ENCODE measurements at regions not wholly inside any gene's neighbourhood (a gene's known extent, or its start where the extent isn't known, plus 50 kb on each side); places are given as distances from the start of the nearest gene placed in this dataset.

DNA sequence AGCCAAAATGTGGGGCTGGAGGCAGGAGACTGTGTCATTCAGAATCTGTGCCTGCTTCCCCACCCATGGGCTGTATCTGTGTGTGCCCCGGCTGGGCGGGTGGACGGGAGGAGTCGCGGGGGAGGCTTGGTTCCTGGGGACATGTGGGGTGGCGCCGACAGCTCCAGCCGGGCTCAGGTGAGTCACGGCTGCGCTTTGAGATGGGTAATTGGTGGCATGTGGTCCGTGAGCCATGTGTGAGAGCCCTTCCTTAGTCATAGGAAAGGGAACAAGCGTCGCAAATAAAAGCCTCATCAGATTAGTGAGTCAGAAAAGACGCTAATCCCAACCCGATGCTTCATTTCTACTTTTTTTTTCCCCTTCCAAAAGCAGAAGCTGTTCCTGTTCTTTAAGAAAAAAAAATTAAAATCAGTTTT is 118.6 kb upstream of the ZNF536 start:
- H3K27me3 ChIP-seq (ENCODE audit: control insufficient read depth, insufficient read depth, low read length) = no peaks in the 10 kb centered on the region
- DNase-seq (ENCODE audit: low read depth) (no peak), FAIRE-seq (no peak)

DNA sequence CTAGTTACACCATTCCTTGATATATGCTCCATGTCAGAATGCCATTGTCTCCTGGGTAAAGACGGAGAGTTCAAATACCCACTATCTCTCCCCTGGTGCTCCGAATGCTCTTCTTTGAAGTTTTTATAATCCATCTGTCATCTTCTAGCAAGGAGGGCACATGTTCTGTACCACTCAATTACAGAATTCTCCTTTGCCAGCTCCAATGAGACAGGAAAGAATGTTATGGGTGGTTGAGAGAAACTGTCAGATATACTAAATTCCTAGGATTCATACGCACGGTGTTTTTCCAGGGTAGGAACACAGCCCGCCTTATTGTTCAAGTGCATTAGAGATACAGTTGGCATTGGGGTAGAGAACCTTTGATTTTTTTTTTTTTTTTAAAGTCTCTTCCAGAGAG is 118.0 kb upstream of the ZNF536 start:
- Histone ChIP-seq H3K4me3 (ENCODE audit: low read depth, low read length) (no peak overlapping the region), H3K36me3 (ENCODE audit: control insufficient read depth, insufficient read depth, low read length) (no peaks in the 10 kb centered on the region), H3K27me3 (ENCODE audit: control insufficient read depth, insufficient read depth, low read length) (no peaks in the 10 kb centered on the region)
- TF ChIP-seq, protein P1, sequence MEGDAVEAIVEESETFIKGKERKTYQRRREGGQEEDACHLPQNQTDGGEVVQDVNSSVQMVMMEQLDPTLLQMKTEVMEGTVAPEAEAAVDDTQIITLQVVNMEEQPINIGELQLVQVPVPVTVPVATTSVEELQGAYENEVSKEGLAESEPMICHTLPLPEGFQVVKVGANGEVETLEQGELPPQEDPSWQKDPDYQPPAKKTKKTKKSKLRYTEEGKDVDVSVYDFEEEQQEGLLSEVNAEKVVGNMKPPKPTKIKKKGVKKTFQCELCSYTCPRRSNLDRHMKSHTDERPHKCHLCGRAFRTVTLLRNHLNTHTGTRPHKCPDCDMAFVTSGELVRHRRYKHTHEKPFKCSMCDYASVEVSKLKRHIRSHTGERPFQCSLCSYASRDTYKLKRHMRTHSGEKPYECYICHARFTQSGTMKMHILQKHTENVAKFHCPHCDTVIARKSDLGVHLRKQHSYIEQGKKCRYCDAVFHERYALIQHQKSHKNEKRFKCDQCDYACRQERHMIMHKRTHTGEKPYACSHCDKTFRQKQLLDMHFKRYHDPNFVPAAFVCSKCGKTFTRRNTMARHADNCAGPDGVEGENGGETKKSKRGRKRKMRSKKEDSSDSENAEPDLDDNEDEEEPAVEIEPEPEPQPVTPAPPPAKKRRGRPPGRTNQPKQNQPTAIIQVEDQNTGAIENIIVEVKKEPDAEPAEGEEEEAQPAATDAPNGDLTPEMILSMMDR (IDR thresholded peaks at IDR 0.05; ENCODE audit: insufficient read depth, low read length, severe bottlenecking) = no peak
- DNase-seq (ENCODE audit: low read depth) (no peak), FAIRE-seq (no peak)

More for the DNA sequence above, 118.6 kb upstream of the ZNF536 start:
- TF ChIP-seq, protein P1 (IDR thresholded peaks at IDR 0.05; ENCODE audit: insufficient read depth, low read length, severe bottlenecking) = no peak
- Histone ChIP-seq H3K4me3 (ENCODE audit: low read depth, low read length) (no peak overlapping the region), H3K36me3 (ENCODE audit: control insufficient read depth, insufficient read depth, low read length) (no peaks in the 10 kb centered on the region)

DNA sequence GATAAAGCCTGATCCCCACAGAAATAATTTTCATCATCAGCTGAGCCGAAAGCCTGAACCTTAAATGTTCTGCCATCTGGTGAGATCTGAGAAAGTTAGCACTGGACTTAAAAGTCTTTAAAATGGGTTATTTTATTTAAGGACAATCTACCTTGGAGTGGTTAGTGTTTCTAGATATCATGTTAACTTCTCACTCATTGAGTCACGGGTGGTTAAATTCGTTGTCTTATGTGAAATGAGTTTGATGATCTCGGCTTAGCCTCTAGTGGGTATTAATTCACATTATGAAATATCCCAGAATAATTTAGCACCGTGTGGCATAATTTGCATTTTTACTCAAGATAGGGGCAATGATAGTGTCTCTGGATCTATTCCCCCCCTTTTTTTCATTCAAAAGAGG is 117.4 kb upstream of the ZNF536 start:
- TF ChIP-seq, protein P1 (IDR thresholded peaks at IDR 0.05; ENCODE audit: insufficient read depth, low read length, severe bottlenecking) = no peak
- no peak for DNase-seq (ENCODE audit: low read depth)
- Histone ChIP-seq H3K4me3 (ENCODE audit: low read depth, low read length) (no peak overlapping the region), H3K36me3 (ENCODE audit: control insufficient read depth, insufficient read depth, low read length) (no peaks in the 10 kb centered on the region), H3K27me3 (ENCODE audit: control insufficient read depth, insufficient read depth, low read length) (no peaks in the 10 kb centered on the region)
- no peak for FAIRE-seq

DNA sequence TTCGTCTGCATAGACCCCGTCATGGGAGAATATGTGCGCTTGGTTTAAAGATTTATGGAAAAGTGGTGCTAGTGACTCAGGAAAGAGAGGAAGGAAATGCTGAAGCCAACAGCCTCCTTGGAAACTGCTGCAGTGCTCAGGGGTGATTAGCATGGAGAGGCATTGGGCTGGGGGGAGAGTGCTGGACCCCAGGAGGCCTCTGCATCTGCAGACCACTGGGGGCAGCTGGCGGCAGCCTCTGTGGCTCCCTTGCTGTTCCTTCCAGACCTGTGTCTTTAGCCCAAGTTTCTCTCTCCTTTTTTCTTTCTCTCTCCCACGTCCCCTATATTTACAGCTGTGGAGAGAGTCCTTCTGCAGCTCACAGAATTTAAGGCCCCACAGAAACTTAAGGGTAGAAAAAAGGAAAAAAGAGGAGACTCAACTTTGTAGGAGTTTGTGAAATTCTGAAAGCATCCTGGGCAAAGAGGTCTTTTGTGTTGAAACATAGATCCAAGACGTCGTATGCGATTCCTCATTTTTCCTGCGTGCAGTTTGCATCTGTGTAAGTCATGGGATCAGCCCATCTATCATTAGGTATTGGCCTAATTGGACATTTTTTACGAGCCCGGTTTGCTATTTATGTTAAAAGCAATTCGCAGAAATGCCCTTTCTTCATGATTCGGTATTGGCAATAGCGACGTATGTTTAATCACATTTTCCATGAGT is 116.2 kb upstream of the ZNF536 start:
- TF ChIP-seq, protein P1 (IDR thresholded peaks at IDR 0.05; ENCODE audit: insufficient read depth, low read length, severe bottlenecking) = no peak
- Histone ChIP-seq H3K4me3 (ENCODE audit: low read depth, low read length) (no peak overlapping the region), H3K27me3 (ENCODE audit: control insufficient read depth, insufficient read depth, low read length) (no peaks in the 10 kb centered on the region), H3K36me3 (ENCODE audit: control insufficient read depth, insufficient read depth, low read length) (no peaks in the 10 kb centered on the region)
- DNase-seq (ENCODE audit: low read depth) (no peak), FAIRE-seq (no peak)

DNA sequence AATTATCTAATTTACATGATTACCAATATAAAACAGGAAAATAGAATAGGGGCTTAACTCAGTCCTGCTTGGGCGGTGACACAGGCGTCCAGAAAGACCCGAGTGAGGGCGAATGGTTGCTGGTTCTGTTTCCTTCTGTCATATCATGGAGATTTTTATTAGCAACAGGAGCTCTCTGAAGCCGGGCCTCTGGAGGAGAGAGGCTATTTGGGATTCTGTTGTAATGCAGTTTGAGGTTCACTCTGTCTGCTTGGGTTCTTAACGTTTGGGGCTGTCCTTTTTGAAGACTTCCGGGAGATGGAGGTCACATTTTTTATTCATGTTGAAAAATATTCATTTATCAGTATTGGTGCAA is 115.7 kb upstream of the ZNF536 start:
- no peak for FAIRE-seq
- Histone ChIP-seq H3K27me3 (ENCODE audit: control insufficient read depth, insufficient read depth, low read length) (no peaks in the 10 kb centered on the region), H3K4me3 (ENCODE audit: low read depth, low read length) (no peak overlapping the region)

More for the DNA sequence above, 115.7 kb upstream of the ZNF536 start:
- DNase-seq (ENCODE audit: low read depth) = no peak
- TF ChIP-seq, protein P1 (IDR thresholded peaks at IDR 0.05; ENCODE audit: insufficient read depth, low read length, severe bottlenecking) = no peak
- H3K36me3 ChIP-seq (ENCODE audit: control insufficient read depth, insufficient read depth, low read length) = no peaks in the 10 kb centered on the region

Measured in bronchial epithelial cell (primary cell).